K562 (cell line): ENCODE measurements at regions not wholly inside any gene's neighbourhood (a gene's known extent, or its start where the extent isn't known, plus 50 kb on each side); places are given as distances from the start of the nearest gene placed in this dataset.

ENCODE experiments used
- ATAC-seq: fragments of 200-7000 bp; cut with Tn5 transposase; 3 replicates; pipeline ENCODE4 v1.9.1; 2020; ENCODE audit warnings: moderate library complexity
- BruUV-seq: library from RNA; stranded (reverse); fragments of 400-500 nt; replicated peaks from 2 replicates; lab custom pipeline; 2021; lab: Mats Ljungman, UMichigan
- CTCF ChIA-PET: fragments of 300-600 bp; formaldehyde crosslinking; extraction: SDS; loops from one replicate; lab custom pipeline; 2021; ENCODE audit warnings: low intra/inter-chr PET ratio; lab: Yijun Ruan, JAX
- POLR2A ChIA-PET: fragments of 300-600, 350-650 bp; sonication (Branson Sonifier 250); formaldehyde crosslinking; extraction: SDS; loops from one replicate; lab custom pipeline; 2021; ENCODE audit warnings: antibody characterized with exemption, inconsistent platforms; lab: Yijun Ruan, JAX
- DNase-seq, 4 experiments: peaks; one replicate each; pipeline versions ENCODE4 v3.0.0 to v3.0.0-alpha.2; 2011 to 2018; ENCODE audit warnings: low spot score in 3 of 4, mixed read lengths in 3 of 4; ENCODE audit errors: extremely low read depth in 1 of 4
- FAIRE-seq: peaks from 2 replicates; lab custom pipeline; 2011; peaks lifted over from hg19 to GRCh38; lab: Jason Lieb, UNC
- H2AFZ ChIP-seq: 2 replicates; pipeline ENCODE4 v1.6.0; 2011; ENCODE audit warnings: low read depth, low read length, control low read depth, inconsistent platforms
- H3K27ac ChIP-seq: fragments of 200-600 bp; 3 replicates; pipeline ENCODE4 v1.8.0; 2011; ENCODE audit warnings: low read depth, mild to moderate bottlenecking, control low read depth, inconsistent platforms, low read length, moderate library complexity, mixed read lengths; ENCODE audit errors: extremely low read depth
- H3K27me3 ChIP-seq, 2 experiments: fragments of 300-600 bp in 1 of 2; 2 replicates in 1 of 2; 3 replicates in 1 of 2; pipeline versions ENCODE4 v1.6.0 to v1.8.0; 2011; ENCODE audit warnings: inconsistent platforms in 2 of 2, low read length in 2 of 2, mild to moderate bottlenecking in 1 of 2, mixed read lengths in 1 of 2, moderate library complexity in 1 of 2; ENCODE audit not compliant: control insufficient read depth in 2 of 2, insufficient read depth in 2 of 2
- H3K36me3 ChIP-seq: fragments of 300-600 bp; 3 replicates; pipeline ENCODE4 v1.8.0; 2011; ENCODE audit warnings: mild to moderate bottlenecking, low read length, inconsistent platforms; ENCODE audit not compliant: control insufficient read depth, insufficient read depth
- H3K4me1 ChIP-seq, 2 experiments: fragments of 200-600 bp in 1 of 2; replicated peaks in 1 of 2; 2 replicates in 1 of 2; 3 replicates in 1 of 2; pipeline versions ENCODE4 v1.5.1 to v1.8.0; 2011; ENCODE audit warnings: inconsistent platforms in 2 of 2, low read length in 2 of 2, mild to moderate bottlenecking in 1 of 2, mixed read lengths in 1 of 2, moderate library complexity in 1 of 2; ENCODE audit not compliant: control insufficient read depth in 2 of 2, insufficient read depth in 2 of 2
- H3K4me2 ChIP-seq: 2 replicates; pipeline ENCODE4 v1.6.1; 2011; ENCODE audit warnings: low read length, control low read depth, inconsistent platforms, mixed read lengths; ENCODE audit not compliant: insufficient read depth
- H3K4me3 ChIP-seq: fragments of 200-600 bp; sonication (generic), shearing (Covaris generic); 2 replicates; pipeline ENCODE4 v1.5.1; 2016; ENCODE audit warnings: control low read depth, inconsistent platforms
- H3K79me2 ChIP-seq: fragments of 200-600 bp; 3 replicates; pipeline ENCODE4 v1.8.0; 2011; ENCODE audit warnings: low read length, inconsistent platforms; ENCODE audit not compliant: control insufficient read depth, insufficient read depth
- H3K9ac ChIP-seq, 2 experiments: 2 replicates each; pipeline versions ENCODE4 v1.6.0 to v1.6.1; 2011; ENCODE audit warnings: low read depth in 2 of 2, low read length in 2 of 2, control low read depth in 1 of 2, inconsistent platforms in 1 of 2, mild to moderate bottlenecking in 1 of 2, mixed read lengths in 1 of 2; ENCODE audit not compliant: insufficient read depth in 1 of 2
- H3K9me1 ChIP-seq: one replicate; pipeline ENCODE4 v1.6.0; 2011; ENCODE audit warnings: inconsistent platforms, mild to moderate bottlenecking, low read length, moderate library complexity; ENCODE audit not compliant: control insufficient read depth, insufficient read depth
- H3K9me3 ChIP-seq: replicated peaks from 2 replicates; pipeline ENCODE4 v1.5.1; 2011; ENCODE audit warnings: low read depth, low read length, inconsistent platforms; ENCODE audit not compliant: control insufficient read depth, insufficient read depth
- H4K20me1 ChIP-seq: replicated peaks from 2 replicates; pipeline ENCODE4 v1.6.1; 2011; ENCODE audit warnings: low read length, inconsistent platforms, mixed read lengths; ENCODE audit not compliant: control insufficient read depth, insufficient read depth
- BACH1 ChIP-seq: fragments of 200-800 bp; sonication (Bioruptor generic); IDR thresholded peaks from 2 replicates; pipeline ENCODE4 v1.6.1; 2016; ENCODE audit warnings: missing genetic modification characterization, missing compliant biosample characterization
- COPS2 ChIP-seq: fragments of 450-650 bp; conservative IDR thresholded peaks from 2 replicates; pipeline ENCODE4 v1.6.1; 2016; ENCODE audit warnings: mild to moderate bottlenecking, moderate library complexity
- HDAC2 ChIP-seq: fragments of 450-650 bp; IDR thresholded peaks from 2 replicates; pipeline ENCODE4 v1.6.1; 2016; ENCODE audit warnings: mild to moderate bottlenecking
- HMGN3 ChIP-seq: IDR thresholded peaks from 2 replicates; pipeline ENCODE4 v1.6.1; 2011; ENCODE audit warnings: borderline replicate concordance, low read depth, mild to moderate bottlenecking, mixed read lengths, low read length; ENCODE audit not compliant: insufficient read length; ENCODE audit errors: extremely low read depth
- HNRNPL ChIP-seq: fragments of 200-400 bp; formaldehyde crosslinking; IDR thresholded peaks from 2 replicates; pipeline ENCODE4 v1.6.1; 2017; ENCODE audit warnings: low read depth, mild to moderate bottlenecking, low read length
- KDM5B ChIP-seq: fragments of 200-600 bp; sonication (generic); IDR thresholded peaks from 2 replicates; pipeline ENCODE4 v1.6.1; 2012; ENCODE audit warnings: low read depth, mild to moderate bottlenecking, moderate library complexity, low read length, control low read depth, inconsistent platforms; ENCODE audit not compliant: insufficient replicate concordance
- KHSRP ChIP-seq: fragments of 450-650 bp; IDR thresholded peaks from 2 replicates; pipeline ENCODE4 v1.6.1; 2017
- MIER1 ChIP-seq: fragments of 450-650 bp; IDR thresholded peaks from 2 replicates; pipeline ENCODE4 v1.6.1; 2016; ENCODE audit warnings: antibody characterized with exemption, mild to moderate bottlenecking, low read depth
- RBM34 ChIP-seq: fragments of 200-400 bp; formaldehyde crosslinking; IDR thresholded peaks from 2 replicates; pipeline ENCODE4 v1.6.1; 2018; ENCODE audit warnings: low read length, borderline replicate concordance; ENCODE audit not compliant: insufficient read depth
- SAFB2 ChIP-seq: fragments of 200-400 bp; formaldehyde crosslinking; IDR thresholded peaks from 2 replicates; pipeline ENCODE4 v1.6.1; 2018; ENCODE audit warnings: borderline replicate concordance, low read length, low read depth, moderate library complexity; ENCODE audit not compliant: severe bottlenecking
- SETDB1 ChIP-seq: IDR thresholded peaks from one replicate; pipeline ENCODE4 v1.6.1; 2012; ENCODE audit warnings: low read length, control low read depth, inconsistent platforms
- XRCC5 ChIP-seq: fragments of 200-400 bp; formaldehyde crosslinking; IDR thresholded peaks from 2 replicates; pipeline ENCODE4 v1.6.1; 2017; ENCODE audit warnings: low read depth, mild to moderate bottlenecking, low read length
- ZBTB8A ChIP-seq: fragments of 450-650 bp; IDR thresholded peaks from 2 replicates; pipeline ENCODE4 v1.6.1; 2018; ENCODE audit warnings: mild to moderate bottlenecking, moderate library complexity; ENCODE audit not compliant: partially characterized antibody
- ZNF121 ChIP-seq: sonication (generic); formaldehyde crosslinking; conservative IDR thresholded peaks from 2 replicates; pipeline ENCODE4 v1.8.0; 2022; ENCODE audit warnings: missing genetic modification reagents
- ZNF57 ChIP-seq: fragments of 450-650 bp; formaldehyde crosslinking; IDR thresholded peaks from 2 replicates; pipeline ENCODE4 v1.4.0; 2020; ENCODE audit warnings: mild to moderate bottlenecking, moderate library complexity
- ZNF785 ChIP-seq: fragments of 250-450 bp; sonication (Bioruptor Pico); IDR thresholded peaks from 2 replicates; pipeline ENCODE4 v1.4.0; 2020; ENCODE audit warnings: mild to moderate bottlenecking
- ZSCAN32 ChIP-seq: fragments of 450-650 bp; formaldehyde crosslinking; IDR thresholded peaks from 2 replicates; pipeline ENCODE4 v1.4.0; 2020; ENCODE audit warnings: mild to moderate bottlenecking, moderate library complexity
- WGBS: fragments of 100-300 bp; shearing (Covaris generic); methylation state at CpG from one replicate; pipeline ENCODE4 v1.1.6; 2016; ENCODE audit warnings: low coverage, mixed read lengths; ENCODE audit not compliant: insufficient coverage; ENCODE audit errors: missing lambda C conversion rate; 5-methylcytosine and 5-hydroxymethylcytosine counted together
- in situ Hi-C: fragments of 300-500 bp; cut with MboI; formaldehyde crosslinking; loops from 4 replicates; pipeline ENCODE4 v1.15.0; 2018; ENCODE audit warnings: inconsistent platforms, mixed read lengths
- intact Hi-C: fragments of 100-400 bp; cut with micrococcal nuclease; formaldehyde crosslinking; loops from 2 replicates; pipeline ENCODE4 v1.14.2; 2022
- TF ChIP-seq, protein P1 (sequence below): sonication (generic); formaldehyde crosslinking; IDR thresholded peaks from 2 replicates; pipeline ENCODE4 v1.8.0; 2022; ENCODE audit warnings: mild to moderate bottlenecking, missing genetic modification reagents
- TF ChIP-seq, protein P2 (sequence below): fragments of 200-800 bp; sonication (Bioruptor generic); IDR thresholded peaks from 2 replicates; pipeline ENCODE4 v1.6.1; 2017; ENCODE audit warnings: missing genetic modification characterization, missing compliant biosample characterization

DNA sequence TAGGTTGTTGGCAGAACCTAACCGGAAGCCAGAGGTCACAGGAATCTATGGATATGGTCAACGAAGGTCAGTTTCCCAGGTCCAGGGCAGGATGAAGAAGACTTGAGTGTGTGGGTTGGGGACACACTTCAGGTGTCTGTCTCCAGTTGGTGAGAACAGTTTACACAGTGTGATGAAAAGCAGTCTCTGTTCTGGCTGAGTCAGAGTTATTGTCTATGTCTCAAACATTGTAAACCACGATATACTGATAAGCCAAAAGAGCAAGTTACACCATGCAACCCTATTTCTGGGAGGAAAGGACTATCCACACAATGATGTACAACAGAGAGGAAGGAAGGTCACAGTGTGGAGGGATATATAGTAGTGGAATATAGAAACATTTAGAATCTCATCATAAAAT lies 187.1 kb upstream of the C1QTNF7 start:
- in situ Hi-C loops, result no loop called here
- BruUV-seq, result no TSS peak
- Histone ChIP-seq H3K4me2 (no peak overlapping the region), H3K27me3 (peaks cover 0 to 4% of the 10 kb centered on the region in 2 experiments; a peak in 1 of 5 replicates), H3K9me3 (no peaks in the 10 kb centered on the region), H3K9ac (no peak overlapping the region), H3K4me3 (no peak overlapping the region), H3K9me1 (no peaks in the 10 kb centered on the region), H3K27ac (no peak overlapping the region), H2AFZ (no peak overlapping the region), H3K4me1 (peaks cover 0 to 7% of the 10 kb centered on the region in 2 experiments; a peak in 2 of 5 replicates), H3K79me2 (no peaks in the 10 kb centered on the region), H3K36me3 (no peaks in the 10 kb centered on the region), H4K20me1 (no peaks in the 10 kb centered on the region)
- WGBS, result 0% methylated on average over 3 of the region's 3 CpGs
- DNase-seq (no peak), FAIRE-seq (no peak), ATAC-seq (no peak)
- intact Hi-C loops, result no loop called here
- POLR2A ChIA-PET, result no interaction called here
- CTCF ChIA-PET, result interaction anchor here (0.9 kb wide), 1 partner anchor 153 kb away, joined by 3 read pairs; no protein-coding TSS in a partner anchor
- TF ChIP-seq COPS2 (no peak), HDAC2 (no peak), SETDB1 (no peak), SAFB2 (no peak), HNRNPL (no peak), ZNF57 (CRISPR knock-in tag) (no peak), MIER1 (no peak), ZSCAN32 (CRISPR knock-in tag) (no peak), BACH1 (tag) (no peak), ZBTB8A (no peak), ZNF785 (CRISPR knock-in tag) (no peak), XRCC5 (no peak), KHSRP (no peak), HMGN3 (no peak), ZNF121 (CRISPR knock-in tag) (no peak), KDM5B (no peak), RBM34 (no peak)
- TF ChIP-seq, protein P1, sequence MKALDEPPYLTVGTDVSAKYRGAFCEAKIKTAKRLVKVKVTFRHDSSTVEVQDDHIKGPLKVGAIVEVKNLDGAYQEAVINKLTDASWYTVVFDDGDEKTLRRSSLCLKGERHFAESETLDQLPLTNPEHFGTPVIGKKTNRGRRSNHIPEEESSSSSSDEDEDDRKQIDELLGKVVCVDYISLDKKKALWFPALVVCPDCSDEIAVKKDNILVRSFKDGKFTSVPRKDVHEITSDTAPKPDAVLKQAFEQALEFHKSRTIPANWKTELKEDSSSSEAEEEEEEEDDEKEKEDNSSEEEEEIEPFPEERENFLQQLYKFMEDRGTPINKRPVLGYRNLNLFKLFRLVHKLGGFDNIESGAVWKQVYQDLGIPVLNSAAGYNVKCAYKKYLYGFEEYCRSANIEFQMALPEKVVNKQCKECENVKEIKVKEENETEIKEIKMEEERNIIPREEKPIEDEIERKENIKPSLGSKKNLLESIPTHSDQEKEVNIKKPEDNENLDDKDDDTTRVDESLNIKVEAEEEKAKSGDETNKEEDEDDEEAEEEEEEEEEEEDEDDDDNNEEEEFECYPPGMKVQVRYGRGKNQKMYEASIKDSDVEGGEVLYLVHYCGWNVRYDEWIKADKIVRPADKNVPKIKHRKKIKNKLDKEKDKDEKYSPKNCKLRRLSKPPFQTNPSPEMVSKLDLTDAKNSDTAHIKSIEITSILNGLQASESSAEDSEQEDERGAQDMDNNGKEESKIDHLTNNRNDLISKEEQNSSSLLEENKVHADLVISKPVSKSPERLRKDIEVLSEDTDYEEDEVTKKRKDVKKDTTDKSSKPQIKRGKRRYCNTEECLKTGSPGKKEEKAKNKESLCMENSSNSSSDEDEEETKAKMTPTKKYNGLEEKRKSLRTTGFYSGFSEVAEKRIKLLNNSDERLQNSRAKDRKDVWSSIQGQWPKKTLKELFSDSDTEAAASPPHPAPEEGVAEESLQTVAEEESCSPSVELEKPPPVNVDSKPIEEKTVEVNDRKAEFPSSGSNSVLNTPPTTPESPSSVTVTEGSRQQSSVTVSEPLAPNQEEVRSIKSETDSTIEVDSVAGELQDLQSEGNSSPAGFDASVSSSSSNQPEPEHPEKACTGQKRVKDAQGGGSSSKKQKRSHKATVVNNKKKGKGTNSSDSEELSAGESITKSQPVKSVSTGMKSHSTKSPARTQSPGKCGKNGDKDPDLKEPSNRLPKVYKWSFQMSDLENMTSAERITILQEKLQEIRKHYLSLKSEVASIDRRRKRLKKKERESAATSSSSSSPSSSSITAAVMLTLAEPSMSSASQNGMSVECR, result no peak
- TF ChIP-seq, protein P2, sequence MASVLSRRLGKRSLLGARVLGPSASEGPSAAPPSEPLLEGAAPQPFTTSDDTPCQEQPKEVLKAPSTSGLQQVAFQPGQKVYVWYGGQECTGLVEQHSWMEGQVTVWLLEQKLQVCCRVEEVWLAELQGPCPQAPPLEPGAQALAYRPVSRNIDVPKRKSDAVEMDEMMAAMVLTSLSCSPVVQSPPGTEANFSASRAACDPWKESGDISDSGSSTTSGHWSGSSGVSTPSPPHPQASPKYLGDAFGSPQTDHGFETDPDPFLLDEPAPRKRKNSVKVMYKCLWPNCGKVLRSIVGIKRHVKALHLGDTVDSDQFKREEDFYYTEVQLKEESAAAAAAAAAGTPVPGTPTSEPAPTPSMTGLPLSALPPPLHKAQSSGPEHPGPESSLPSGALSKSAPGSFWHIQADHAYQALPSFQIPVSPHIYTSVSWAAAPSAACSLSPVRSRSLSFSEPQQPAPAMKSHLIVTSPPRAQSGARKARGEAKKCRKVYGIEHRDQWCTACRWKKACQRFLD, result no peak
